LoVo (cell line): ENCODE measurements at regions not wholly inside any gene's neighbourhood (a gene's known extent, or its start where the extent isn't known, plus 50 kb on each side); places are given as distances from the start of the nearest gene placed in this dataset.
"Not testable (repeated sequence)": the region's sequence is repeated elsewhere in the genome, so short reads cannot be mapped to it uniquely, and the experiment has no call there.

Source experiments
- DNase-seq: peaks from one replicate; pipeline ENCODE4 v3.0.0-alpha.2; 2016; ENCODE audit warnings: low spot score

- DNase-seq, result no peak
Observed at GRCh38 chr2:121133551-121134319, 151.3 kb downstream of the TFCP2L1 start.

GRCh38 chr2:121134728-121135127, 150.3 kb downstream of the TFCP2L1 start:
- no peak for DNase-seq

GRCh38 chr2:121135168-121135853, 149.7 kb downstream of the TFCP2L1 start:
- DNase-seq, result no peak

- DNase-seq, result no peak
Observed at GRCh38 chr2:121136323-121136722, 148.7 kb downstream of the TFCP2L1 start.

GRCh38 chr2:121137571-121137970, 147.4 kb downstream of the TFCP2L1 start:
- no peak for DNase-seq

- no peak for DNase-seq
Observed at GRCh38 chr2:121140734-121141133, 144.3 kb downstream of the TFCP2L1 start.

- no peak for DNase-seq
Observed at GRCh38 chr2:121142452-121142851, 142.6 kb downstream of the TFCP2L1 start.

GRCh38 chr2:121144111-121144510, 140.9 kb downstream of the TFCP2L1 start:
- DNase-seq, result no peak

GRCh38 chr2:121146630-121147029, 138.4 kb downstream of the TFCP2L1 start:
- no peak for DNase-seq

GRCh38 chr2:121147766-121148165, 137.2 kb downstream of the TFCP2L1 start:
- no peak for DNase-seq

- no peak for DNase-seq
Observed at GRCh38 chr2:121148481-121148880, 136.5 kb downstream of the TFCP2L1 start.

- DNase-seq, result no peak
Observed at GRCh38 chr2:121149384-121149783, 135.6 kb downstream of the TFCP2L1 start.

GRCh38 chr2:121150126-121150525, 134.9 kb downstream of the TFCP2L1 start:
- DNase-seq, result no peak

GRCh38 chr2:121150713-121151112, 134.3 kb downstream of the TFCP2L1 start:
- DNase-seq, result no peak

GRCh38 chr2:121151311-121152109, 133.5 kb downstream of the TFCP2L1 start:
- peak; percentile 31 for DNase-seq

GRCh38 chr2:121152861-121153260, 132.1 kb downstream of the TFCP2L1 start:
- DNase-seq, result no peak

- no peak for DNase-seq
Observed at GRCh38 chr2:121153516-121153915, 131.5 kb downstream of the TFCP2L1 start.

- DNase-seq, result no peak
Observed at GRCh38 chr2:121155502-121156056, 129.4 kb downstream of the TFCP2L1 start.

- not testable (repeated sequence) for DNase-seq
Observed at GRCh38 chr2:121157481-121157880, 127.5 kb downstream of the TFCP2L1 start.

GRCh38 chr2:121159291-121160071, 125.5 kb downstream of the TFCP2L1 start:
- no peak for DNase-seq

- no peak for DNase-seq
Observed at GRCh38 chr2:121160366-121160765, 124.6 kb downstream of the TFCP2L1 start.

- no peak for DNase-seq
Observed at GRCh38 chr2:121161272-121161671, 123.7 kb downstream of the TFCP2L1 start.
